Immature natural killer cell (primary cell): ENCODE measurements at regions not wholly inside any gene's neighbourhood (a gene's known extent, or its start where the extent isn't known, plus 50 kb on each side); places are given as distances from the start of the nearest gene placed in this dataset.
A peak's percentile ranks its signal among the peaks of the same experiment; 100 is the strongest.

Source experiments
- DNase-seq, 3 donors: peaks; one replicate each; pipeline ENCODE4 v3.0.0; 2022; ENCODE audit warnings: mixed read lengths in 1 of 3
- H3K27ac Mint-ChIP-seq, 6 donors: one replicate each; pipeline ENCODE4 v1.8.0; 2020; ENCODE audit warnings: mixed read lengths in 6 of 6, mild to moderate bottlenecking in 5 of 6, inconsistent platforms in 4 of 6, moderate library complexity in 3 of 6
- H3K27me3 Mint-ChIP-seq, 3 donors: one replicate each; pipeline ENCODE4 v1.8.0; 2020 to 2021; ENCODE audit warnings: low read depth in 3 of 3, mild to moderate bottlenecking in 3 of 3, mixed read lengths in 3 of 3, moderate library complexity in 3 of 3, inconsistent platforms in 1 of 3
- H3K36me3 Mint-ChIP-seq, 3 donors: one replicate each; pipeline ENCODE4 v1.8.0; 2020; ENCODE audit warnings: mixed read lengths in 3 of 3, inconsistent platforms in 2 of 3, mild to moderate bottlenecking in 2 of 3
- H3K4me1 Mint-ChIP-seq, 2 donors: one replicate each; pipeline ENCODE4 v1.8.0; 2020; ENCODE audit warnings: inconsistent platforms in 2 of 2, mild to moderate bottlenecking in 2 of 2, mixed read lengths in 2 of 2, moderate library complexity in 1 of 2
- H3K4me3 Mint-ChIP-seq, 5 donors: one replicate each; pipeline ENCODE4 v1.8.0; 2020; ENCODE audit warnings: mild to moderate bottlenecking in 5 of 5, mixed read lengths in 5 of 5, inconsistent platforms in 3 of 5, moderate library complexity in 3 of 5
- H3K9me3 Mint-ChIP-seq, 6 donors: one replicate each; pipeline ENCODE4 v1.8.0; 2020; ENCODE audit warnings: mild to moderate bottlenecking in 6 of 6, mixed read lengths in 6 of 6, inconsistent platforms in 4 of 6, moderate library complexity in 3 of 6

GRCh38 chr21:33121715-33122475 is 52.0 kb downstream of the OLIG1 start:
- Mint-ChIP-seq H3K36me3 (no peaks in the 10 kb centered on the region), H3K4me3 (no peak overlapping the region), H3K27ac (no peak overlapping the region), H3K9me3 (no peaks in the 10 kb centered on the region), H3K27me3 (peaks cover 3 to 14% (median 3%) of the 10 kb centered on the region in 3 donors), H3K4me1 (peaks cover 0 to 1% of the 10 kb centered on the region in 2 donors)
- no peak for DNase-seq

GRCh38 chr21:33122507-33122906 is 52.6 kb downstream of the OLIG1 start:
- Mint-ChIP-seq H3K27me3 (peaks cover 2 to 13% (median 3%) of the 10 kb centered on the region in 3 donors), H3K4me1 (peaks cover 6% of the 10 kb centered on the region in 2 donors), H3K9me3 (peaks cover 0 to 1% (median 0%) of the 10 kb centered on the region in 6 donors), H3K27ac (no peak overlapping the region), H3K36me3 (no peaks in the 10 kb centered on the region), H3K4me3 (no peak overlapping the region)
- DNase-seq: no peak

GRCh38 chr21:33123374-33124123 is 53.6 kb downstream of the OLIG1 start:
- Mint-ChIP-seq H3K9me3 (peaks cover 0 to 2% (median 0%) of the 10 kb centered on the region in 6 donors), H3K27ac (no peak overlapping the region), H3K4me3 (no peak overlapping the region), H3K4me1 (peaks cover 7% of the 10 kb centered on the region in 2 donors), H3K27me3 (peaks cover under 1 to 7% (median 4%) of the 10 kb centered on the region in 3 donors), H3K36me3 (no peaks in the 10 kb centered on the region)
- no peak for DNase-seq

- H3K4me1 Mint-ChIP-seq: peaks cover 7% of the 10 kb centered on the region in 2 donors
- H3K36me3 Mint-ChIP-seq: no peaks in the 10 kb centered on the region
- H3K4me3 Mint-ChIP-seq: no peak overlapping the region
- H3K9me3 Mint-ChIP-seq: peaks cover 0 to 4% (median 0%) of the 10 kb centered on the region in 6 donors
- no peak for DNase-seq
- H3K27ac Mint-ChIP-seq: no peak overlapping the region
- peaks cover 5 to 14% (median 9%) of the 10 kb centered on the region in 3 donors for H3K27me3 Mint-ChIP-seq
These were observed 54.9 kb downstream of the OLIG1 start for GRCh38 chr21:33124889-33125288.

GRCh38 chr21:33125680-33126375 is 55.9 kb downstream of the OLIG1 start:
- H3K9me3 Mint-ChIP-seq: peaks cover 0 to 4% (median 0%) of the 10 kb centered on the region in 6 donors
- peaks cover 8 to 15% (median 9%) of the 10 kb centered on the region in 3 donors for H3K27me3 Mint-ChIP-seq
- H3K27ac Mint-ChIP-seq: no peak overlapping the region
- no peak overlapping the region for H3K4me3 Mint-ChIP-seq
- peaks cover 7% of the 10 kb centered on the region in 2 donors for H3K4me1 Mint-ChIP-seq
- DNase-seq: no peak
- no peaks in the 10 kb centered on the region for H3K36me3 Mint-ChIP-seq

GRCh38 chr21:33126569-33126968 is 56.6 kb downstream of the OLIG1 start:
- H3K27ac Mint-ChIP-seq: no peak overlapping the region
- peaks cover 8 to 16% (median 12%) of the 10 kb centered on the region in 3 donors for H3K27me3 Mint-ChIP-seq
- H3K4me3 Mint-ChIP-seq: peak overlapping the region in 1 of 5 donors; percentile 70
- H3K9me3 Mint-ChIP-seq: peaks cover 0 to 4% (median 0%) of the 10 kb centered on the region in 6 donors
- no peak for DNase-seq
- peaks cover 7% of the 10 kb centered on the region in 2 donors for H3K4me1 Mint-ChIP-seq
- no peaks in the 10 kb centered on the region for H3K36me3 Mint-ChIP-seq

GRCh38 chr21:33127154-33127867 is 57.4 kb downstream of the OLIG1 start:
- Mint-ChIP-seq H3K9me3 (peaks cover 0 to 4% (median 0%) of the 10 kb centered on the region in 6 donors), H3K27me3 (peaks cover 9 to 14% (median 14%) of the 10 kb centered on the region in 3 donors), H3K4me3 (peak overlapping the region; percentile 40 to 70 (median 65)), H3K36me3 (no peaks in the 10 kb centered on the region), H3K27ac (no peak overlapping the region), H3K4me1 (peaks cover 7% of the 10 kb centered on the region in 2 donors)
- DNase-seq: peak; percentile 54 to 63 (median 57)

GRCh38 chr21:33127868-33128242 is 57.9 kb downstream of the OLIG1 start:
- Mint-ChIP-seq H3K36me3 (no peaks in the 10 kb centered on the region), H3K27me3 (peaks cover 9 to 14% (median 14%) of the 10 kb centered on the region in 3 donors), H3K4me1 (peaks cover 7% of the 10 kb centered on the region in 2 donors), H3K4me3 (no peak overlapping the region), H3K9me3 (peaks cover 0 to 4% (median 0%) of the 10 kb centered on the region in 6 donors), H3K27ac (no peak overlapping the region)
- no peak for DNase-seq

- H3K4me3 Mint-ChIP-seq: no peak overlapping the region
- H3K9me3 Mint-ChIP-seq: peaks cover 0 to 4% (median 0%) of the 10 kb centered on the region in 6 donors
- H3K27ac Mint-ChIP-seq: no peak overlapping the region
- DNase-seq: no peak
- no peaks in the 10 kb centered on the region for H3K36me3 Mint-ChIP-seq
- H3K27me3 Mint-ChIP-seq: peaks cover 9 to 14% (median 14%) of the 10 kb centered on the region in 3 donors
- peaks cover 7% of the 10 kb centered on the region in 2 donors for H3K4me1 Mint-ChIP-seq
These were observed 58.6 kb downstream of the OLIG1 start for GRCh38 chr21:33128538-33128937.

GRCh38 chr21:33132054-33132453 is 62.1 kb downstream of the OLIG1 start:
- Mint-ChIP-seq H3K9me3 (peaks cover 0 to 4% (median 0%) of the 10 kb centered on the region in 6 donors), H3K36me3 (no peaks in the 10 kb centered on the region), H3K4me1 (peaks cover 4 to 6% of the 10 kb centered on the region in 2 donors), H3K27me3 (peaks cover 9 to 20% (median 11%) of the 10 kb centered on the region in 3 donors), H3K4me3 (no peak overlapping the region), H3K27ac (no peak overlapping the region)
- no peak for DNase-seq

- Mint-ChIP-seq H3K4me3 (no peak overlapping the region), H3K27me3 (peaks cover 6 to 19% (median 8%) of the 10 kb centered on the region in 3 donors), H3K36me3 (no peaks in the 10 kb centered on the region), H3K4me1 (no peaks in the 10 kb centered on the region), H3K27ac (no peak overlapping the region), H3K9me3 (no peaks in the 10 kb centered on the region)
- DNase-seq: no peak
These were observed 64.0 kb downstream of the OLIG1 start for GRCh38 chr21:33133892-33134291.

GRCh38 chr21:33135925-33136324 is 66.0 kb downstream of the OLIG1 start:
- no peak overlapping the region for H3K4me3 Mint-ChIP-seq
- no peak for DNase-seq
- H3K27me3 Mint-ChIP-seq: peaks cover 2 to 17% (median 7%) of the 10 kb centered on the region in 3 donors
- H3K9me3 Mint-ChIP-seq: peaks cover 0 to 2% (median 0%) of the 10 kb centered on the region in 6 donors
- H3K27ac Mint-ChIP-seq: no peak overlapping the region
- no peaks in the 10 kb centered on the region for H3K4me1 Mint-ChIP-seq
- no peaks in the 10 kb centered on the region for H3K36me3 Mint-ChIP-seq

- no peaks in the 10 kb centered on the region for H3K36me3 Mint-ChIP-seq
- peaks cover 2 to 19% (median 4%) of the 10 kb centered on the region in 3 donors for H3K27me3 Mint-ChIP-seq
- H3K4me1 Mint-ChIP-seq: no peaks in the 10 kb centered on the region
- no peak for DNase-seq
- peaks cover 0 to 2% (median 0%) of the 10 kb centered on the region in 6 donors for H3K9me3 Mint-ChIP-seq
- no peak overlapping the region for H3K4me3 Mint-ChIP-seq
- no peak overlapping the region for H3K27ac Mint-ChIP-seq
These were observed 67.0 kb downstream of the OLIG1 start for GRCh38 chr21:33136847-33137502.
